ENCODE measurements at regions not wholly inside any gene's neighbourhood (a gene's known extent, or its start where the extent isn't known, plus 50 kb on each side); places are given as distances from the start of the nearest gene placed in this dataset.
"Not testable (repeated sequence)": the region's sequence is repeated elsewhere in the genome, so short reads cannot be mapped to it uniquely, and the experiment has no call there.

DNA sequence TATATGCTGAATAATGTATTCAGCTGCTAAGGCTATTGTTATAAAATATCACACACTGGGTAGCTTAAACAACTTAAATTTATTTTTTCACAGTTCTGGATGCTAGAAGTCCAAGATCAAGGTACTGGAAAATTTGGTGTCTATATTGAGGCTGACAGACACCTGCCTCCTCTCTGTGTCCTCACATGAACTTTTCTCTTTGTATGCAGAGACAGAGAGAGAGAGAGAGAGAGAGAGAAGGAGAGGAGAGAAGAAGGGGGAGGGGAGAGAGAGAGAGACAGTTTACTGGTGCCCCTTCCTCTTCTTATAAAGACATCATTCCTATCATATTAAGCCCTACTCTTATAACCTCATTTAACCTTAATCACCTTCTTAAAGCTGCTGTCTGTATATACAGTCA lies 320.1 kb upstream of the THBS1 start:
- no peaks in the 10 kb centered on the region for H3K4me1 ChIP-seq
- no peak overlapping the region for H3K4me3 ChIP-seq
- intact Hi-C loops (cut with DNase I; ENCODE audit: low total_unique reads) = no loop called here
- TF ChIP-seq POLR2AphosphoS5 (IDR thresholded peaks at IDR 0.05) (no peak), POLR2A (IDR thresholded peaks at IDR 0.05) (no peak)
- TF ChIP-seq, protein P1, sequence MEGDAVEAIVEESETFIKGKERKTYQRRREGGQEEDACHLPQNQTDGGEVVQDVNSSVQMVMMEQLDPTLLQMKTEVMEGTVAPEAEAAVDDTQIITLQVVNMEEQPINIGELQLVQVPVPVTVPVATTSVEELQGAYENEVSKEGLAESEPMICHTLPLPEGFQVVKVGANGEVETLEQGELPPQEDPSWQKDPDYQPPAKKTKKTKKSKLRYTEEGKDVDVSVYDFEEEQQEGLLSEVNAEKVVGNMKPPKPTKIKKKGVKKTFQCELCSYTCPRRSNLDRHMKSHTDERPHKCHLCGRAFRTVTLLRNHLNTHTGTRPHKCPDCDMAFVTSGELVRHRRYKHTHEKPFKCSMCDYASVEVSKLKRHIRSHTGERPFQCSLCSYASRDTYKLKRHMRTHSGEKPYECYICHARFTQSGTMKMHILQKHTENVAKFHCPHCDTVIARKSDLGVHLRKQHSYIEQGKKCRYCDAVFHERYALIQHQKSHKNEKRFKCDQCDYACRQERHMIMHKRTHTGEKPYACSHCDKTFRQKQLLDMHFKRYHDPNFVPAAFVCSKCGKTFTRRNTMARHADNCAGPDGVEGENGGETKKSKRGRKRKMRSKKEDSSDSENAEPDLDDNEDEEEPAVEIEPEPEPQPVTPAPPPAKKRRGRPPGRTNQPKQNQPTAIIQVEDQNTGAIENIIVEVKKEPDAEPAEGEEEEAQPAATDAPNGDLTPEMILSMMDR (IDR thresholded peaks at IDR 0.05 in 8 of 11, conservative IDR thresholded peaks at IDR 0.05 in 3 of 11) = no peak
- peaks cover 0 to 4% (median 0%) of the 10 kb centered on the region in 8 donors for H3K9me3 ChIP-seq
- no peak overlapping the region for H3K27ac ChIP-seq
- H3K27me3 ChIP-seq (replicated peaks in 1 of 7) = no peaks in the 10 kb centered on the region
- H3K36me3 ChIP-seq = no peaks in the 10 kb centered on the region
- no peak for DNase-seq

DNA sequence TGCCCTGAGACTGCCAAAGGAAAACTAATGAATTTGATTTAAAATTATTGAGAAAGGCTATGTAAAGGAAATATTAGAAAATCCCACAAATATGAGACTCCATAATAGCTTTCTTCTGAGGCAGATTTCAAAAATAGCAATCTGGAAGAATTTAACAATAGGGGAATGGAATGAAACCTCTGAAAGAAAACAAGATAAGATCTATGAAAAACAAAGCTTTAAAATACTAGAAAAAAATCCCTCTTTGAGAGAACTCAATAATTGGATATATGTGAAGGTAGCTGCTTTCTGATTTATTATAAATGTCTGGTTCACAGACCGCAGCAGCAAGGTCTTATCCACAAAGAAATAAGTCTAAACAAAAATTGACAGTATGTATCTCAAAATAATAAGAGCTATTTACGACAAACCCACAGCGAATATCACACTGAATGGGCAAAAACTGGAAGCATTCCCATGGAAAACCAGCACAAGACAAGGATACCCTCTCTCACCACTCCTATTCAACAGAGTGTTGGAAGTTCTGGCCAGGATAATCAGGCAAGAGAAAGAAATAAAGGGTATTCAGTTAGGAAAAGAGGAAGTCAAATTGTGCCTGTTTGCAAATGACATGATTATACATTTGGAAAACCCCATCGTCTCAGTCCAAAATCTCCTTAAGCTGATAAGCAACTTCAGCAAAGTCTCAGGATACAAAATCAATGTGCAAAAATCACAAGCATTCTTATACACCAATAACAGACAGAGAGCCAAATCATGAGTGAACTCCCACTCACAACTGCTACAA lies 319.3 kb upstream of the THBS1 start:
- intact Hi-C loops (cut with DNase I; ENCODE audit: low total_unique reads); H3K36me3 ChIP-seq; H3K4me3 ChIP-seq; H3K27ac ChIP-seq; H3K9me3 ChIP-seq; H3K27me3 ChIP-seq (replicated peaks in 1 of 7); H3K4me1 ChIP-seq; DNase-seq: not testable (repeated sequence)
- WGBS, 5 donors = 55 to 66% (median 55%) methylated on average over 4 of the region's 4 CpGs

DNA sequence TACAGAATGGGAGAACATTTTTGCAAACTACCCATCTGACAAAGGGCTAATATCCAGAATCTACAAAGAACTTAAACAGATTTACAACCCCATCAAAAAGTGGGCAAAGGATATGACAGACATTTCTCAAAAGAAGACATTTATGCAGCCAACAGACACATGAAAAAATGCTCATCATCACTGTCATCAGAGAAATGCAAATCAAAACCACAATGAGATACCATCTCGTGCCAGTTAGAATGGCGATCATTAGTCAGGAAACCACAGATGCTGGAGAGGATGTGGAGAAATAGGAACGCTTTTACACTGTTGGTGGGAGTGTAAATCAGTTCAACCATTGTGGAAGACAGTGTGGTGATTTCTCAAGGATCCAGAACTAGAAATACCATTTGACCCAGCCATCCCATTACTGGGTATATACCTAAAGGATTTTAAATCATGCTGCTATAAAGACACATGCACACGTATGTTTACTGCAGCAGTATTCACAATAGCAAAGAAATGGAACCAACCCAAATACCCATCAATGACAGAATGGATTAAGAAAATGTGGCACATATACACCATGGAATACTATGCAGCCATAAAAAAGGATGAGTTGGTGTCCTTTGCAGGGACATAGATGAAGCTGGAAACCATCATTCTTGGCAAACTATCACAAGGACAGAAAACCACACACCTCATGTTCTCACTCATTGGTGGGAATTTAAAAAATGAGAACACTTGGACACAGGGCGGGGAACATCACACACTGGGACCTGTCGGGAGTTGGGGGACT lies 317.7 kb upstream of the THBS1 start:
- H3K4me1 ChIP-seq; H3K27me3 ChIP-seq (replicated peaks in 1 of 7); DNase-seq; intact Hi-C loops (cut with DNase I; ENCODE audit: low total_unique reads); H3K4me3 ChIP-seq; H3K27ac ChIP-seq; H3K9me3 ChIP-seq; H3K36me3 ChIP-seq: not testable (repeated sequence)
- 50 to 57% (median 56%) methylated on average over 6 of the region's 6 CpGs for WGBS, 5 donors

DNA sequence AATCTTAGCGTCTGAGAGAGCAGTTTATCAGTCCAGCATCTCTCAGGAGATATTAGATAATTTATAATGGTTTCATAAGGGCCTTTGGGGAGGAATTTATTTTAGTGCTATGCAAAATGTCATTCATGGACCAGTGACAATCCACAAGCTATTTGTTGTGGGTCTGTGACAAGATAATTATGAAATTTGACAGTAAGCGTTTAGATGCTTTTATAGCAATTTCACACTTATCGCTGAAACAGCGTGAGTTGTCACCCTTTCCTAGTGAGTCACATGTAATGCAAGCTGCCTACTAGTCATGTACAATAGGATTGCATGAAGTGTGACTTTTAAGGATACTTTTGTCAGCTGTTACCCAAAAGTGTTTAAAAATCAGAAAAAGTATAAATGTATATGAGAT lies 315.6 kb upstream of the THBS1 start:
- no peak overlapping the region for H3K4me3 ChIP-seq
- H3K9me3 ChIP-seq = peaks cover 0 to 4% (median 0%) of the 10 kb centered on the region in 8 donors
- no peak for DNase-seq
- no peak overlapping the region for H3K27ac ChIP-seq
- intact Hi-C loops (cut with DNase I; ENCODE audit: low total_unique reads) = no loop called here
- H3K4me1 ChIP-seq = no peaks in the 10 kb centered on the region
- 90 to 95% (median 93%) methylated on average over 4 of the region's 4 CpGs for WGBS, 5 donors
- H3K36me3 ChIP-seq = no peaks in the 10 kb centered on the region
- H3K27me3 ChIP-seq (replicated peaks in 1 of 7) = no peaks in the 10 kb centered on the region
- TF ChIP-seq, protein P1 (IDR thresholded peaks at IDR 0.05 in 8 of 11, conservative IDR thresholded peaks at IDR 0.05 in 3 of 11) = no peak
- TF ChIP-seq POLR2AphosphoS5 (IDR thresholded peaks at IDR 0.05) (no peak), POLR2A (IDR thresholded peaks at IDR 0.05) (no peak)

DNA sequence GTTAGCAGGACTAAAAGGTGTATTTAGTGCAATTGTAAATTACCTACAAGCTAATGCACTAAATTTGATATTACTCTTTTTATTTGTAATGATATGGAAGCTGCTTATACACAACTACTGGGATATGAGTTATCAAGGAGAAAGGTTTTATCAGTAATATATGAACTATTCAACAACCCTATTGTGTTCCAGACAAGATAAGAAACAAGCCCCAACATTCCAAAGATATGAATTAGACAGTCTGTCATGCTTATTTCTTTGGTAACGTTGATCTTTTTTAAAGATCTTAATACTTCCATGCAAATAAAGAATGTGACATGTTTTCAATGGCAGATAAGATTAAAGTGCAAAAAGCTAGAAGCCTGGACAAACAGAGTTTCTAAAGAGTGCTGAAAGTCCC lies 314.0 kb upstream of the THBS1 start:
- intact Hi-C loops (cut with DNase I; ENCODE audit: low total_unique reads) = no loop called here
- no peak for DNase-seq
- H3K27me3 ChIP-seq (replicated peaks in 1 of 7) = no peaks in the 10 kb centered on the region
- no peak overlapping the region for H3K27ac ChIP-seq
- no peak for TF ChIP-seq POLR2AphosphoS5 (IDR thresholded peaks at IDR 0.05)
- TF ChIP-seq, protein P1 (IDR thresholded peaks at IDR 0.05 in 8 of 11, conservative IDR thresholded peaks at IDR 0.05 in 3 of 11) = no peak
- TF ChIP-seq POLR2A (IDR thresholded peaks at IDR 0.05) = no peak
- H3K4me1 ChIP-seq = no peaks in the 10 kb centered on the region
- peaks cover 0 to 4% (median 0%) of the 10 kb centered on the region in 8 donors for H3K9me3 ChIP-seq
- no peaks in the 10 kb centered on the region for H3K36me3 ChIP-seq
- 68 to 86% (median 77%) methylated on average over 1 of the region's 1 CpG for WGBS, 5 donors
- no peak overlapping the region for H3K4me3 ChIP-seq

All from spleen (tissue), 11 donors.